ENCODE measurements at regions not wholly inside any gene's neighbourhood (a gene's known extent, or its start where the extent isn't known, plus 50 kb on each side); places are given as distances from the start of the nearest gene placed in this dataset.

DNA sequence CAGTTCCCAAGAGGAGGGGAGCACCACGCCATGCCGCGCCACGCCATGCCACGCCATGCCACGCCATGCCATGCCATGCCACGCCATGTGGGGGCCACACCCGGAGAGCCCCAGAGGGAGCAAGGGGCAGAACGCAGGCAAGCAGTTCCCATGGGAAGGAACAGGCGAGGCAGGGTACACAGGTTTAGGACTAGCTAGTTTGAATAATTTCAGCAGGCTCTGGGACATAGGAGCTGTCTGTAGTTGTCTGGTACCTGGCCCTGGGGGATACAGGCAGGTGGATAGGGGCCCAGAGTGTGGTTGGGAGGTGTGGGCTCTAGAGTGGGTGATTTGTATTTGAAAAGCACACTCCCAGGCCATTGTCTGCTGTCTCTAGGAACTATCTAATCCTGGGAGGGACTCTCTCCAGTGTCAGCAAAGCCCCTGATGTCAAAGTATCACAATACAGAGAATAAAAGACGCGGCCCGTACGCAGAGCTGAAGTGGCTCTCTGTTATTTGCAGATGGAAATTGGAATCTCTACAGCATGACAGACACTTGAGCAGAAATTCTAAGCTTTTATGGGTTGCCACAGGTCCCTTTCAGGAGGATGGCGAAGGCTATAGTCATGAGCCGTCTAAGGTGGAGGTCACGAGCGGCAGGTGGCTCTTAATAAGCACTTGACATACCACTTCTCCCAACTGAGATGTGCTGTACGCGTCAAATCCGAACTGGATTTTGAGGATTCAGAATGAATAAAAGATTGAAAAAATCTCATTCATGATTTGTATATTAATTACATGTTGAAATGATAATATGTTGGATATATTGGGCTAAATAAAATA lies 220.8 kb upstream of the TNRC6C start:
- no peak for DNase-seq

- DNase-seq = no peak
Observed at GRCh38 chr17:77738751-77739531, 219.6 kb upstream of the TNRC6C start.

GRCh38 chr17:77740481-77740880 lies 218.0 kb upstream of the TNRC6C start:
- no peak for DNase-seq

- peak; percentile 26 for DNase-seq
Observed at GRCh38 chr17:77741109-77741508, 217.4 kb upstream of the TNRC6C start.

- DNase-seq = no peak
Observed at GRCh38 chr17:77742579-77742978, 215.9 kb upstream of the TNRC6C start.

DNA sequence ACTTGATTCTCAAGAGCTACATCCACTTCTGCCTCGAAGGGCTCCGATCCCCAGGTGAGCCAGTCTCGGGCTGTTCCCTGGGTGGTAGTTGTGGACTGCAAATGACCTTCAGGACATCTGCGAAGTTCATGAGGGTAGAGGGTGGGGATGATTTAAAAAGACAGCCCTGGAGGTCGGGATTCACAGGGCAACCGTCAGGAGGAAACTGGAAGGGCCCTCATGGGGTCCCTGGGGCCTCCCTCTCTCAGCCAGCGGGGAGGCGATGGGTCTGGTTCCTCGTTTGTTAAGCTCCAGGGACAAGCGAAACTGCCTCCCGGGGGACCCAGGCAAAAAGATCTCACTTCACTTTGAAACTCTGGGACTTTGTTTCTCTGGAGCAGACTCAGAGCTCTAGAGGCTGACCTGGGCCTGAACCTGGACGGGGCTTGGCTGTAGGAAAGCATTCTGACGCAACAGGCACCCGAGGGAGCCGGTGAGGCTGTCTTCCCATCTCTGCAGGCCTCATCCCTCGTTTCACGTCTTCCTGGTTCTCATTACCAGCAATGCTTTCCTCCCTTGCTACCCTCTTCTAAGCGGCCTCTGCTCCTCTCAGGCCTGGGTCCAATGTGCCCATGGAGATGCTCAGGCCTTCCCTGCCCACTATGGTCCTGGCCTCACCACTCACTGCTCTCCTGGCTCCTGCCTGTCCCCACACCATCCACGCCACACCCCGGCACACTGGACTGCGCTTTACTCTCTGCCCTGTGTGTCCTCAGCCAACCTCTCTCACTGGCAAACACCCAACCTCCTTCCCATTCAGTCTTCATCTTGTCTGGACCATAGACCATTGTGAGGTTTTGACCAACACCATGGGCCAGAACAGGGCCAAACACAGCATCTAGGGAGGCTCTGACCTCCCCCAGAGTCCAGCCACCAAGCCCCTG lies 214.2 kb upstream of the TNRC6C start:
- DNase-seq = no peak

DNA sequence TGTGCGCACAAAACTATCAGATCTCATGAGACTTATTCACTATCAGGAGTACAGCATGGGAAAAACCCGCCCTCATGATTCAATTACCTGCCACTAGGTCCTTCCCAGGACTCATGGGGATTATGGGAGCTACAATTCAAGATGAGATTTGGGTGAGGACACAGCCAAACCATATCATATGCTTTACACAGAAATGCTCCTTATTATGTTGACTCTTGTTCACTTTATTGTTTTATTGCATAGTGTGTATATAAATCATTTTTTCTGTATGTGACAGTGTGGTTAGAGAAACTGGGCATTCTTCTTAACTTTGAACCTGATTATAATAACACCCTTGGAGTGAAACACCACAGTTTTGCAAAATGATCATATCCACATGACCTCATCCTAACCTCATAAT lies 212.8 kb upstream of the TNRC6C start:
- no peak for DNase-seq

- DNase-seq = no peak
Observed at GRCh38 chr17:77746393-77746792, 212.1 kb upstream of the TNRC6C start.

DNA sequence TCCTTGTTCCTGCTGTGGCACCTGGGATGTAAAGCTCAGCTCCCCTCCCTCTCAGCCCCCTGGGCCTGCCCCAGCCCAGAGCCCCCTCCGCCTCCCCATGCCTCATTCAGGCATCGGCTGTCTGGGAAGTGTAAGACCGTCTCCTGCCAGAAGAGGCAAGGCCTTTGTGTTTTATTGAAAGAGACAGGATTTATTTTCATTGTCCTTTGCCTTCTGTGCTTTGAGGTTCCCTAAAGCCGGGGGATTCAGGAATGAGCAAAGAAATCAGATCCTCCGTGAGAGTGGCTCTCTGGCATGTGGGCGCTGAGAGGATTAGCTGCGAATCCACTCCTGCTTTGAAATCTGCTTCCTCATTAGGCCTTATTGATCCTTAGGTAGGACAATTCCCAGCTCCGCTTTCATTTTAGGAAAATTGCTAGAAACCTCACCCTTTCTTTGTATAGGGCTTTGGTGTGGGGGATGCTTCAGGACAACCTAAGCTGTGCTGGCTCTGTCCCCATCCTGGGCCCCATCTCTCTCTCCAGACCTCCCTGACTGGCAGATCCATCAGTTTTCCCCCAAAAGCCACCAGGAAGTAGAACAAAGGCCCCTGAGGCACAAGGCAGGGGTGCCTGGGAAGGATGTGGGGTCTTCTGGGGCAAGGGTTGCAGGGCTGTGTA lies 211.5 kb upstream of the TNRC6C start:
- DNase-seq = no peak

- DNase-seq = no peak
Observed at GRCh38 chr17:77748436-77748835, 210.1 kb upstream of the TNRC6C start.

GRCh38 chr17:77749321-77749751 lies 209.2 kb upstream of the TNRC6C start:
- no peak for DNase-seq

GRCh38 chr17:77749989-77750388 lies 208.5 kb upstream of the TNRC6C start:
- DNase-seq = no peak

GRCh38 chr17:77750427-77751043 lies 208.0 kb upstream of the TNRC6C start:
- no peak for DNase-seq

GRCh38 chr17:77753246-77753645 lies 205.3 kb upstream of the TNRC6C start:
- DNase-seq = no peak

GRCh38 chr17:77753691-77754245 lies 204.7 kb upstream of the TNRC6C start:
- DNase-seq = no peak

DNA sequence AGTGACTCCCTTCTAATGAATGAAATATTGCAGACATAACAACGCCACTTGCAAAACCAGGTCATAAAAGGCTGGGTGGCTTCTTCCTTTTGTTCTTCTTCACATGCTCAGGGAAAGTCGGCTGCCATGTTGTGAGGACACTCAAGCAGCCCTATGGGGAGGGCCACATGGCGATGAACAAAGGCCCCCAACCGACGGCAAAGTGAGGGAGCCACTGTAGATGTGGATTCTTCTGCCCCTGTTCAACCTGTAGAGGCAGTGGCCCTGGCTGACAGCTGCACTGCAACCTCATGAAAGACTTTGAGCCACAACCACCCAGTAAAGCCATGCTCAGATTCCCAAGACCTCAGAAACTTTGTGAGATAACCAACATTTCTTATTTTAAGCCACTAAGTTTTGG lies 203.5 kb upstream of the TNRC6C start:
- DNase-seq = no peak

- no peak for DNase-seq
Observed at GRCh38 chr17:77755410-77755963, 203.0 kb upstream of the TNRC6C start.

DNA sequence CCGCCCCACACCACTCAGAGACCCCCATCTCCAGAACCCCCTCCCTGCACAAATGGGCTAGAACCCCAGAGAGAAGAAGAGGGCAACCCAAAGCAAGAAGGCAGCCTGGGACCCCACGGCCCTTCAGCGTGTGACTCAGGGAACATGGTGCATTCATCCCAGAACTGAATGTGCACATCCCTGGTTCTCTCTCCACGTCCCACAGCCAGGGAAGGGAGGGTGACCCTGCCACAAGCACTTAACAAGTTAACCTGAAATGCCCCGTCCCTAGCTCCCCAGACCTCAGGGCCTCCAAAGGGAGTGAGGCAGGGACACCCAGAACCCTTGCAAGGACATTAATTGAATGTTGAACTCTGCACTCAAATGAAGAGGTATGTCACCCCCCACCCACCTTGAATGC lies 202.5 kb upstream of the TNRC6C start:
- no peak for DNase-seq

- no peak for DNase-seq
Observed at GRCh38 chr17:77756846-77757560, 201.5 kb upstream of the TNRC6C start.

DNA sequence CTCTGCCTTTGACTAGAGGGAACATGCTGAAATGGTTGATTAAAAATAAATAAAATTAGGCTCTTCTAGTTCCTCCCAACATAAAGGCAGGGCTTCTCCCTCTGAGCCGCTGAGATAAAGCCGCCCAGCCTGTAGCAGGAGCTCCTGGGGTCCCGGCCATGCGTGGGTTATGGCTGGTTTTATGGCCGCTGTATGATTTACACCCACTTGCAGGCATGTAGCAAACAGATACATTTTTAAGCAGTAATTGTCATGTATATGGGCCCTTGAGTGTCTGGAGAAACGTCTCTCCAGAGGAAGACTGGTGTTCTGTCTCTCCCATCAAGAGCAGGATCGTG lies 201.0 kb upstream of the TNRC6C start:
- no peak for DNase-seq

GRCh38 chr17:77763023-77763422 lies 195.5 kb upstream of the TNRC6C start:
- no peak for DNase-seq
